ENCODE measurements at regions not wholly inside any gene's neighbourhood (a gene's known extent, or its start where the extent isn't known, plus 50 kb on each side); places are given as distances from the start of the nearest gene placed in this dataset.

DNA sequence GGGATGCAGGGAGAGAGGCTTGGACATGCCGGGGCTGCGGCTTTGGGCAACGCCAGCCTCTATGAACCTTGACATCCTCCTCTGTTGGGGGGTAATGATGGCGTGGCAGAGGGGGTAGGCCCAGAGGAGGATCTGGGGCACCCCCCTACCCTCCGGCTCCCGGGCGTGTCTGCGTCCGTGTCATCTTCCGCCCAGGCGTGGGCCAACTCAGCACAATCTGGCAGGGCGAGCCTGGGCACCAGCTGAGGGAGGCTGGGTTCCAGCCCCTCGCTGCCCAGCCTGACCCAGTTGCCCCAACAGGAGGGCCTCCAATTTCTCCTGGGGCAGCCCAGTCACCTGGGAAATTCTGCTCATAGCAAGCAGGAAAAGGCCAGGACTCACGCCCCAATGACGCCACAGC, 62.9 kb upstream of the IL17B start:
- TF ChIP-seq NR2C2 (CRISPR knock-in tag; IDR thresholded peaks at IDR 0.05) (no peak), ETV6 (CRISPR knock-in tag; IDR thresholded peaks at IDR 0.05) (no peak), ZNF232 (CRISPR knock-in tag; IDR thresholded peaks at IDR 0.05) (no peak), FOXP1 (CRISPR knock-in tag; IDR thresholded peaks at IDR 0.05; ENCODE audit: borderline replicate concordance) (no peak), ZNF263 (CRISPR knock-in tag; IDR thresholded peaks at IDR 0.05; ENCODE audit: low read depth) (no peak), SP1 (CRISPR knock-in tag; conservative IDR thresholded peaks at IDR 0.05) (no peak)
- TF ChIP-seq, protein P1, sequence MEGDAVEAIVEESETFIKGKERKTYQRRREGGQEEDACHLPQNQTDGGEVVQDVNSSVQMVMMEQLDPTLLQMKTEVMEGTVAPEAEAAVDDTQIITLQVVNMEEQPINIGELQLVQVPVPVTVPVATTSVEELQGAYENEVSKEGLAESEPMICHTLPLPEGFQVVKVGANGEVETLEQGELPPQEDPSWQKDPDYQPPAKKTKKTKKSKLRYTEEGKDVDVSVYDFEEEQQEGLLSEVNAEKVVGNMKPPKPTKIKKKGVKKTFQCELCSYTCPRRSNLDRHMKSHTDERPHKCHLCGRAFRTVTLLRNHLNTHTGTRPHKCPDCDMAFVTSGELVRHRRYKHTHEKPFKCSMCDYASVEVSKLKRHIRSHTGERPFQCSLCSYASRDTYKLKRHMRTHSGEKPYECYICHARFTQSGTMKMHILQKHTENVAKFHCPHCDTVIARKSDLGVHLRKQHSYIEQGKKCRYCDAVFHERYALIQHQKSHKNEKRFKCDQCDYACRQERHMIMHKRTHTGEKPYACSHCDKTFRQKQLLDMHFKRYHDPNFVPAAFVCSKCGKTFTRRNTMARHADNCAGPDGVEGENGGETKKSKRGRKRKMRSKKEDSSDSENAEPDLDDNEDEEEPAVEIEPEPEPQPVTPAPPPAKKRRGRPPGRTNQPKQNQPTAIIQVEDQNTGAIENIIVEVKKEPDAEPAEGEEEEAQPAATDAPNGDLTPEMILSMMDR (IDR thresholded peaks at IDR 0.05) = no peak
- TF ChIP-seq, protein P2, sequence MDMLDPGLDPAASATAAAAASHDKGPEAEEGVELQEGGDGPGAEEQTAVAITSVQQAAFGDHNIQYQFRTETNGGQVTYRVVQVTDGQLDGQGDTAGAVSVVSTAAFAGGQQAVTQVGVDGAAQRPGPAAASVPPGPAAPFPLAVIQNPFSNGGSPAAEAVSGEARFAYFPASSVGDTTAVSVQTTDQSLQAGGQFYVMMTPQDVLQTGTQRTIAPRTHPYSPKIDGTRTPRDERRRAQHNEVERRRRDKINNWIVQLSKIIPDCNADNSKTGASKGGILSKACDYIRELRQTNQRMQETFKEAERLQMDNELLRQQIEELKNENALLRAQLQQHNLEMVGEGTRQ (CRISPR knock-in tag; IDR thresholded peaks at IDR 0.05) = no peak

Measured in WTC11 (cell line).